ENCODE measurements at regions not wholly inside any gene's neighbourhood (a gene's known extent, or its start where the extent isn't known, plus 50 kb on each side); places are given as distances from the start of the nearest gene placed in this dataset.

DNA sequence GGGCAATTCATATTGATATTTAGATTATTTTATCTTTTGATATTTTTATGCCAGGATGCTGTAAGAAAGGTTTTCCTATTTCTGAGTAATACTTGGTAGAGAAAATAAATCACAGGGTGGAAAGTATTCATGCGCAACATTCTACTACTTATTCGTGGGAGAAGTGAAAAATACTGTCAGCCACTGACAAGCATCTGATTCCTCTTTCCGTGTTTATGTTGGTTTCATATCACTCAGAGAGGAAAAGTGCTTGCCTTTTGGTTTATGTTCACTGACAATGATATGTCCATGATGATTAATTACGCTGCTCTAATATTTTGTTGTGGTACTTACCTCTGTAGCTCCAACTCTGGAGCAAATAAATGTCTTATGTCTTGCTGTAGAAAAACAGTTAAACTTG, 429.4 kb downstream of the EDEM1 start:
- Mint-ChIP-seq H3K27ac (no peak overlapping the region), H3K9me3 (peaks cover 2% of the 10 kb centered on the region), H3K4me1 (peaks cover 5% of the 10 kb centered on the region), H3K36me3 (ENCODE audit: low read depth) (no peaks in the 10 kb centered on the region), H3K4me3 (no peak overlapping the region), H3K27me3 (ENCODE audit: low read depth) (peaks cover 3% of the 10 kb centered on the region)
- TF ChIP-seq, protein P1, sequence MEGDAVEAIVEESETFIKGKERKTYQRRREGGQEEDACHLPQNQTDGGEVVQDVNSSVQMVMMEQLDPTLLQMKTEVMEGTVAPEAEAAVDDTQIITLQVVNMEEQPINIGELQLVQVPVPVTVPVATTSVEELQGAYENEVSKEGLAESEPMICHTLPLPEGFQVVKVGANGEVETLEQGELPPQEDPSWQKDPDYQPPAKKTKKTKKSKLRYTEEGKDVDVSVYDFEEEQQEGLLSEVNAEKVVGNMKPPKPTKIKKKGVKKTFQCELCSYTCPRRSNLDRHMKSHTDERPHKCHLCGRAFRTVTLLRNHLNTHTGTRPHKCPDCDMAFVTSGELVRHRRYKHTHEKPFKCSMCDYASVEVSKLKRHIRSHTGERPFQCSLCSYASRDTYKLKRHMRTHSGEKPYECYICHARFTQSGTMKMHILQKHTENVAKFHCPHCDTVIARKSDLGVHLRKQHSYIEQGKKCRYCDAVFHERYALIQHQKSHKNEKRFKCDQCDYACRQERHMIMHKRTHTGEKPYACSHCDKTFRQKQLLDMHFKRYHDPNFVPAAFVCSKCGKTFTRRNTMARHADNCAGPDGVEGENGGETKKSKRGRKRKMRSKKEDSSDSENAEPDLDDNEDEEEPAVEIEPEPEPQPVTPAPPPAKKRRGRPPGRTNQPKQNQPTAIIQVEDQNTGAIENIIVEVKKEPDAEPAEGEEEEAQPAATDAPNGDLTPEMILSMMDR (IDR thresholded peaks at IDR 0.05; ENCODE audit: unreplicated experiment in 3 of 3): no peak

DNA sequence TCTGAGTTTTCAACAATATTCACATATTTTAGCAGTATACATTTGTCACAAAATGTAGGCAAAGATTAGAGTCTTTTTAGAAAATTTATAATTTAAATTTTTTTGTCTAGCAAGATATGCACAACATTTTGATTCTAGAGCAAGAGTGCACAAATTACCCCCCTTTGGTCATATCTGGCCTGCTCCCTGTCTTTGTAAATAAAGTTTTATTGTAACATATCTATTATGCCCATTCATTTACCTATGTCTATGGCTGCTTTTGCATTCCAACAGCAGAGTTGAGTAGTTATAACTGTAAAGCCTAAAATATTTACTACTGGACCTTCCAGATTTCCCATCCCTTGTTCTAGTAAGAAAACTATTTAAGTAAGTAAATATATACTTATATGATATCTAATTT, 430.7 kb downstream of the EDEM1 start:
- H3K27ac Mint-ChIP-seq: no peak overlapping the region
- H3K27me3 Mint-ChIP-seq (ENCODE audit: low read depth): peaks cover 3% of the 10 kb centered on the region
- H3K4me3 Mint-ChIP-seq: no peak overlapping the region
- TF ChIP-seq, protein P1 (IDR thresholded peaks at IDR 0.05; ENCODE audit: unreplicated experiment in 3 of 3): no peak
- peaks cover 6% of the 10 kb centered on the region for H3K9me3 Mint-ChIP-seq
- H3K36me3 Mint-ChIP-seq (ENCODE audit: low read depth): no peaks in the 10 kb centered on the region
- peaks cover 5% of the 10 kb centered on the region for H3K4me1 Mint-ChIP-seq

DNA sequence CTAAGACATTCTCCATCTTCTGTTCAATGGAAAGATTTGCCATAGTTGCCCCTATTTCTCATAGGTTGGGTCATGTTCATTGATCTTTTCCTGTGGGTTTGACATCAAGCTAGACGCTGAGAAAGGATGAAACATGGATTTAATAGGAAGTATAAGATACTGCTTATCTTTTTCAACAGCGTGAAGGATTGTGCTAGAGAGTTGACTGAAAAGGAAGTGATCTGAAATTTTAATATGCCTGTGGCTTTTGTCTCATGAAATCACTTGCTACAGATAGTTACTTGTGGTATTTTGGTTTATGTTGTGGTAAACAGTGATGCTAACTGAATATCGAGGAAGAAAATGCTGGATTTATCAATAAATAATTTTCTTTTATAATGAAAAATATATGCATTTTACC, 442.9 kb downstream of the EDEM1 start:
- TF ChIP-seq, protein P1 (IDR thresholded peaks at IDR 0.05; ENCODE audit: unreplicated experiment in 3 of 3): no peak
- Mint-ChIP-seq H3K36me3 (ENCODE audit: low read depth) (no peaks in the 10 kb centered on the region), H3K27me3 (ENCODE audit: low read depth) (no peaks in the 10 kb centered on the region), H3K27ac (no peak overlapping the region), H3K4me3 (no peak overlapping the region), H3K4me1 (no peaks in the 10 kb centered on the region), H3K9me3 (no peaks in the 10 kb centered on the region)

DNA sequence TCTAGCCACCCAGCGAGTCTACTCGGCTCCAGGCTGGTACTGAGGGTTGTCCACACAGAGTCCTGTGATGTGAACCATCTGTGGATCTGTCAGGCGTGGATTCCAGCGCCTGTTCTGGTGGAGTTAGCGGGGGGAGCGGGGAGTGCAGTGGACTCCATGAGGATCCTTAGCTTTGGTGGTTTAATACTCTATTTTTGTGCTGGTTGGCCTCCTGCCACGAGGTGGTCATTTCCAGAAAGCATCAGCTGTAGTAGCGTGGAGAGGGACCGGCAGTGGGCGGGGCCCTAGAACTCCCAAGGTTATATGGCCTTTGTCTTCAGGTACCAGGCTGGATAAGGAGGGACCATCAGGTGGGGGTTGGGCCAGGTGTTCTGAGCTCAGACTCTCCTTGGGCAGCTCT, 446.5 kb downstream of the EDEM1 start:
- TF ChIP-seq, protein P1 (IDR thresholded peaks at IDR 0.05; ENCODE audit: unreplicated experiment in 3 of 3): no peak
- Mint-ChIP-seq H3K27ac (no peak overlapping the region), H3K4me1 (no peaks in the 10 kb centered on the region), H3K9me3 (peaks cover 17% of the 10 kb centered on the region), H3K4me3 (no peak overlapping the region), H3K27me3 (ENCODE audit: low read depth) (peaks cover 5% of the 10 kb centered on the region), H3K36me3 (ENCODE audit: low read depth) (no peaks in the 10 kb centered on the region)

- TF ChIP-seq, protein P1 (IDR thresholded peaks at IDR 0.05; ENCODE audit: unreplicated experiment in 3 of 3): no peak
- Mint-ChIP-seq H3K27me3 (ENCODE audit: low read depth) (peaks cover 5% of the 10 kb centered on the region), H3K27ac (no peak overlapping the region), H3K9me3 (peaks cover 20% of the 10 kb centered on the region), H3K36me3 (ENCODE audit: low read depth) (no peaks in the 10 kb centered on the region), H3K4me3 (no peak overlapping the region), H3K4me1 (no peaks in the 10 kb centered on the region)
Observed at GRCh38 chr3:5634411-5634810, 446.9 kb downstream of the EDEM1 start.

DNA sequence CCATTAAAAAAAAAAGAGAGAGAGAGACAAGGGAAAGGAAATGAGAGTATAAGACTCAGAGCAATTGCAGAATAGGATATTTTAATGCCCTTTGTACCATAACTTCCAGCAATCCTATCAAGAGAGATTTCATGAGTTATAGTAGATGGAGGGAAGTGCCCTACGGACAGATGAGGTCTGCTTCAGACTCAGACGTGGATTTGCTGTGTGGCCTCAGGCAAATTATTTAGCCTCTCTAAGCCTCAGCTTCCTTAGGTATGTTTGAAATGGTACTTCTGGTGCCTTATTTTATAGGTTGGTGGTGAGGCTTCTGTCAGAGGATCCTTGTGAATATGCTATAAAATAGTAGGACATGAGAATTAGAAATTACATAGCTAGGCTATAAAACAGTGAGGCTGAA, 448.2 kb downstream of the EDEM1 start:
- Mint-ChIP-seq H3K27me3 (ENCODE audit: low read depth) (peaks cover 5% of the 10 kb centered on the region), H3K9me3 (peaks cover 25% of the 10 kb centered on the region), H3K4me3 (no peak overlapping the region), H3K36me3 (ENCODE audit: low read depth) (no peaks in the 10 kb centered on the region), H3K4me1 (no peaks in the 10 kb centered on the region), H3K27ac (no peak overlapping the region)
- TF ChIP-seq, protein P1 (IDR thresholded peaks at IDR 0.05; ENCODE audit: unreplicated experiment in 3 of 3): no peak
